NCI-H1417 (cell line): ENCODE measurements at regions not wholly inside any gene's neighbourhood (a gene's known extent, or its start where the extent isn't known, plus 50 kb on each side); places are given as distances from the start of the nearest gene placed in this dataset.

Source experiments
- DNase-seq, 3 experiments: peaks; one replicate each; lab custom pipeline; 2025; lab: John Stamatoyannopoulos, UW

DNA sequence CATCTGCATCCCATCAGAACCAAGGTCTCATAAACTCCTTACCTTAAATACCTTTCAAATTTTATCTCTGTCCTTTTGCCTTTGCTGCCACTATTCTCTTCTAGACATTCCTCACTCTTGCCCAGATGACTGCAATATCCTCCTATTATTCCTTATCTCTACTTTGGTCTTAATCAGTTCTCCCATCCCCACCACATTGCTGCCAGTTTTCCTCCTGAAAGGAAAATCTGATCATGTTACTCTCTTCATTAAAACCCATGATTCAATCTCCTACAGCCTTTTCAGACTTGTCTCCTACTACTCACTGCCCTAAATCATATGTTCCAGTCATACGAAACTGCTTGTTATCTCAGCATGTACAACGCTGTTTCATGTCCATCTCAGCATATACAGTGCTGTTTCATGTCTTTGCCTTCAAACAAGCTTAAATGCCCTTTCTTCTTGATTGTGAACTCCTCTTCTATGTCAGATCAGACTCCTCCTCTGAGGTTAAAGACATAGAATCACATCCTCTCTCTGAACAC lies 152.6 kb upstream of the FST start:
- DNase-seq, result peak in 1 of 3 experiments; percentile 1

DNA sequence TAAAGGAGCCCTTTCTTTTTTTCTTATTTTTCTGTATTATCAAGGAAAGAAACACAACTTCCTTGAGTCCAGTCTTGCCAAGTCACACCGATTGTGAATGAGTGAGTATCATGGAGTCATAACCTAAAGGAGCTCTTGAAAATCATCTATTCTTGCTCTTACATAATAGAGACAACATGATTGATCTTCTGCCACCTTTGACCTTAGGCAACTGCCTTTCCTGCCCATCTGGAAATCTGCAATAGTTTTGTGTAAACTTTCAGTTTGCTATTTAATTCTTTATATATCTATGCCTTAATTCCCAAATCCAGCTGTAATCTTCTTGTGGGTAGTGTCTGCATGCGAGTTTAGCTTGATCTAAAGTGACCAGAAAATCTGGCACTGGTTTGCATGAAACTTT lies 149.9 kb upstream of the FST start:
- DNase-seq, result no peak

DNA sequence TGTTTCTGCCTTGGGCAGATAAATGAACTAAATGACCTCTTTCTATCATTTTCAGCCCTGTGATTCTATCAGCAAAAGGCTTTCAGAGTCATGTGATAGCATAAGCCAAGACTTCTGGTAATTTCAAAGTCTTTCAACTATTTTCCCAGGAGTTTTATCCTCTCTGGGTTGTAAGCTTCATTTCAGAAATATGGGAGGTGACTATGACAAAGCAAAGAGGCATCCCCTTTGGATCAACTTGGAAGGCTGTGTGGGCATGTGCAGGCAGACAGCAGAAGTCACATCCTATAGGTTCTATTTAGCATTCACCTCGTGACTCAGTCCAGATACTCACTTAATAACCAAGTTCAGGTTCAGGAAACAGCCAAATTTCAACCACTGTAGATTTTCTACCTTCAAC lies 149.0 kb upstream of the FST start:
- no peak for DNase-seq

DNA sequence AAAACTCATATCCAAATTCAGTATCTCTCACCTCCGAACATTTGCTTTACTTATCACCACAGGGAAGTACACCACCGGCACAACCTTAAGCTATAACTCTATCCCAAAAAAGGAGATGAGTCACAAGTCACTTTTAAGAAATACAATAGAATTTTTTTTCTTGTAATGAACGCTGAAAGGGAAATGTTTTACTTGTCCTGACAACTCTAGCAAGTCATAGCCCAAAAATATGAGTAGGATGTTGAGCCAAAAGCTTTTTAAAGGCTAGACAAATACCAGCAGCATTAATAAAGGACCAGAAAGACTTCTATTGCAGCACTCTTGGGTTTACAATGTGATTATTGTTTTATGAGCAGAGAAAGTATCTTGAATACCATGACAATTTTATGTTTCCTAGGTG lies 147.3 kb upstream of the FST start:
- DNase-seq, result no peak

DNA sequence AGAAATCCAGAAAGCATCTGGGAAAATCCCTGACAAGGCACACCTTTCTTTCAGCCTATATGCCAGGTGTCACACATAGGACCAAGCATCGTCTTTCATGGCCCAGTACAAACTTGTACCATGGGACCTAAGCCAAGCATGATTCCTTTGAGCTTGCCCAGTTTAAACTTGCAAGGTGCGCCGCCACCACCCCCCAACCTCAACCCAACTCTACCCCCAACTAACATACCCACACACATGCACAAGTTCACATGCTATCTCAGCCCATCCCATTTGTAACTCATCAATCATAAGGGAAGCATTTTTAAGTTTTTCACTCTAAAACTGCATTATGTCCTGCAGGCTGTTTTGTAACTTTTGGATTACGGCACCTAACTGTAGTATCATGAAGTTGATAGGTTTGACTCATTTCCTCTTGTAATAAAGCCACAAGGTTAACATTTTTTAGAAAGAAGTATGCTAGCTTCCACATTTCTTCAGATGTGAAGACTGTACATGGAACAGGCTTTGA lies 145.9 kb upstream of the FST start:
- DNase-seq, result no peak

DNA sequence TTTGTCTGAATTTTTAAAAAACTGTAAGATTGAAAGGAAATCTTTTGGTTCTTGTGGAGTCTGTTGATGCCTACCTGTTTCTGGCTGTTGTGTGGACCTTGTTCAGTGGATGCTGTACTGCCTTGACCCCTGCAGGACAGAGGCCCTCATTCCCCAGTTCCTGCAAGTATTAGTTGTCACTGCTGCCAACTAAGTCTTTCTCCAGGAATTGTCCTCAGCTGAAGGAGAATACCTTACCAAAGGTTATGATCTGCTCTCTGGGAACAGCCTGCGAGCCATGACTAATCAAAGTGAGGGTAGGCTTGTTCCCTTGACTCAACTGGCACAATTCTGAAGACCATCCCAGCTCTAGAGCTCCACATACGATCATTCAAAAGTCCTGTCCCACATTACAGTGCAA lies 145.3 kb upstream of the FST start:
- DNase-seq, result no peak

DNA sequence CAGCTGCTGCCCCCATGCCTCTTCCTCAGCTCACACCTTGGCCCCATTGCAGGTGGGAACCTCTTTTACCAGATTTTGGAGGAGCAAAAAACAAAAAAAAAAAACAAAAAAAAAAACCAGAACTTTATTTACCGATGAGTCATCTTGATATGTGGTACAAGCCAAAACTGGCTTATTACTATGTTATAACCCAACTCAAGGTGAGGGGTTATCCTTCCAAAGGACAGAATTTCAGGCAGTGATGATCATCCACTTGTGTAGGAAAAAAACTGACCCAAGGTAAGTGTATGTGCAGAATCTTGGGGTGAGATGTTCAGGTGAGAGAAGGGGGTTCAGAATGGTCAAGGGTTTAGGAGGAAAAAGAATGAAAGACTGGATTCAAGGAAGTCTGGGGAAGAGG lies 142.6 kb upstream of the FST start:
- no peak for DNase-seq

DNA sequence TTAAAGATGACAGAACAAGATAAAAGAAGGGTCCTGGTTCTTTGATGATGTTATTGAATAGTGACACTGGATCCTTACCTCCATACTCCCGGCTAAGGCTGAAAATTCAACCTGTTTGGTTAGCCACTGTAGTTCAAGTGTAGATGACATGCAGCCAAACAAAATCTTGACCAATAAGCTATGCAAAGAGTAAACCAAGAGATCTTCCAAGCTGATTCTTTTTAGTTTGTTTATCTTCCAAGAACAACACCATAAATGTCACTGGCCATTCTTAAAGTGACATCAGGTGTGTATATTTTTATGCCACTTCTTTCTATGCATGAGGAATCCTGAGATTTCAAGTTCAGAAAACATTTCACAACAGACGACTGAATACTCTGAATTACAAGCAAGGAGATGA lies 141.5 kb upstream of the FST start:
- DNase-seq, result no peak

DNA sequence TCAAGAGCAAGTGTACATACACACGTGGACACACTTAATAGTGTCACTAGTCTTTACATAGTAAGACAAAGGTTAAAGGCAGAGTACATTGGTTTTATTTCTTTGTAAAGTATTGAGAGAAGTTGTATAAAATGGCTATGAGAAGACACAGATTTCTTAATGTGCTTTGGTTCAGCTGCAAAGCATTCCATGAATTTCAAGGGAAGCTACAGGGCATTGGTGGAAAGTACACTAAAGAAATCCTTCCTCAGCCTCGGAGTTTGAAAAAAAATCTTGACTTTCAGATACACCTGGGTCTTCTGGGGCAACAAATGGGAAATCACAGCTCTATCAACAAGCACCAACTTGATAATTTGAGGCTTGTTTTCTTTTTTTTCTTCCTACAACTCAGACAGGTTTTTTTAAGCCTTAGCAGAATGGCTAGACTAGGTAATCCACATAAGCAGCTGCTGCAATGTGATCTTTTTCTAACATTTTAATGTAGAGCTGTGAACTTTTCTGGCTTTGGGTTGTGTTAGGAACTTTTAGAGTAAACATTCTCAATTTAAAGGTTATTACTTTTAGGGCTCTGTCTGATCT lies 140.4 kb upstream of the FST start:
- DNase-seq, result no peak

DNA sequence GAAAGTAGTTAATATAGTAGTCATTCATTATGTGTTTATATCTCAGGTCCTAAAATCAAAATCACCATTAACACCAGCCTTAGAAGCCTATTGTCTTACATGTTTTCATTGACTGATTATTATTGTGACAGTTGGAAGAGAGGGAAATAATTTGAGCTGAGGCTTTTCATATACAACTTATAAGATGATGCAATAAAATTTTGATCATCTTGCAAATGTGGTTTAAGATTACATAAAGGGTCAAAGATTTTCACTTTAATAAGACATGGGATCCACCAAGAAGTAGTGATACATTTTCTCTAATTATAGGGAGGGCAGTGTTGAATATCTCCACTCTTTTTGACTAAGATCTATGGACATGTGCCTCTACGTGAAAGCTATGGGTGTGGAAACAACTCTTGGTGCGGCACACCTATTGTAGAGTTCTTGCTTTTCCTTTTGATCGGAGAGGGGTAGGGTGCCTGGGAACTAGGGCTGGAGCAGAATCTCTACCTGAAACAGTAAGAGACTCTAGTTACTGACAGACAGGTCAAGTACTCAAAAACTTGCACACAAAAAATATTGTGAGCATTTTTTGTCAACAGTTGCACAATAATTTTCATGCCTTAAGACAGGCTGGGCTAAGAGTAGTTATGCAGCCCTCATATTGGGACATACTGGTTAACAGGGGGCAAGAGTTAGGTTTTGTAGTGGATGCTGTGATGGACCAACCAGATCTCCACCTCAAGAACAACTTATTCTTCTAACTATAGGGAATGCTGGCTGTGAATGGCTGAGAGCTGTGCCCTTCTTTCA lies 139.3 kb upstream of the FST start:
- DNase-seq, result no peak

DNA sequence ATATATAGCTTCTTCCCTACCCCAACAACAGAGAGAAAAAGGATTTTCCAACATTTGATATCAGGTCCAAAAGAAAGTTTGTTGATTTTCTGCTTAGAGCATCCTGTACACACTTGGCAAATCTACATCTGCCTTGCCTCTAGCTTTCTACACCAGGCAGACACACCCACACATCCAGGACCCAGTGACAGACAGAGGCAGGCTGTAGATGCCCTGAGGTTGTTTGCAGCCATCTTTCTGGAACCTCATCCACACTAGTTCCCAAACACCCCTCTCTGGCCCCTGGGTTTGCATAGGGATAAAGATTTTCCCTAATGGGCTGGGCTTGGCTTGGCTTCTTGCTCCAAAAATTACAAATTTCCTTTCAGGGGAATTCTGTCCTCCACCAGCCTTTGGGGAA lies 138.2 kb upstream of the FST start:
- no peak for DNase-seq

DNA sequence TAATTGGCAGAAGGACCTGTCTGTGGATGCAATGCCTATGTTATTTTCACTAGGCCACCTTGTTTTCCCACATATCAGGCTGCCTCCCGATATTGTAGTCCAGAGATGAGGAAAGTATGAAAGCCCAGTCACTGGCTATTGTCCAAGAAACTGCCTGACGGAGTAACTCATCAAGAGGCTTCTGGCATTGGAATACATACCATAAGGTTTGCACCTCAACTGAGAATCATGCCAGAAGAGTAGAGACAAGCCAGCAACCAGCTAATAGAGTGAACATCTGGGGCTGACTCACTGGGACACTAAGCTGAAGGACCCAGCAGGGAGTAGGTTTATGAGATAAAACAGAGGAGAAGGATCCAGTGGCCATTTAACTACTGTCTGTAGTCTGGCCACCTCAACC lies 137.2 kb upstream of the FST start:
- DNase-seq, result no peak

DNA sequence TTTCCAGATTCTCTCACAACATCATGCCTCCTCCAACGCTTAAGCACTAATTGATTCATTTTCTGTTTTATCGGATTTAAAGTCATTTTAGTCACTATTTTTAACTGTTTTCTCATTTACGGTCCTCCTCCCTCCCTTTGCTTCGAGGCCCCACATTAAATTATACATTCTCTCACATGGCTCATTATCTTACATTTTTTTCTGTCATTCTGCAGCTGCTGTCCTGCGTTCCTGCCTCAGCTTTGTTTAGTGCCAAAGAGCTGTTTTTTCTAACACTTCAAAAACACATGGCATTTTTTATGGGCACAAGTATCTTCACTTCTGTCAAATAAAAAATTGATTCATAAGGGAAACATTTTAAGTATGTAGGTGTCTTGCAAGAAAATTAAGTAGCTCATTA lies 130.1 kb upstream of the FST start:
- DNase-seq, result no peak

DNA sequence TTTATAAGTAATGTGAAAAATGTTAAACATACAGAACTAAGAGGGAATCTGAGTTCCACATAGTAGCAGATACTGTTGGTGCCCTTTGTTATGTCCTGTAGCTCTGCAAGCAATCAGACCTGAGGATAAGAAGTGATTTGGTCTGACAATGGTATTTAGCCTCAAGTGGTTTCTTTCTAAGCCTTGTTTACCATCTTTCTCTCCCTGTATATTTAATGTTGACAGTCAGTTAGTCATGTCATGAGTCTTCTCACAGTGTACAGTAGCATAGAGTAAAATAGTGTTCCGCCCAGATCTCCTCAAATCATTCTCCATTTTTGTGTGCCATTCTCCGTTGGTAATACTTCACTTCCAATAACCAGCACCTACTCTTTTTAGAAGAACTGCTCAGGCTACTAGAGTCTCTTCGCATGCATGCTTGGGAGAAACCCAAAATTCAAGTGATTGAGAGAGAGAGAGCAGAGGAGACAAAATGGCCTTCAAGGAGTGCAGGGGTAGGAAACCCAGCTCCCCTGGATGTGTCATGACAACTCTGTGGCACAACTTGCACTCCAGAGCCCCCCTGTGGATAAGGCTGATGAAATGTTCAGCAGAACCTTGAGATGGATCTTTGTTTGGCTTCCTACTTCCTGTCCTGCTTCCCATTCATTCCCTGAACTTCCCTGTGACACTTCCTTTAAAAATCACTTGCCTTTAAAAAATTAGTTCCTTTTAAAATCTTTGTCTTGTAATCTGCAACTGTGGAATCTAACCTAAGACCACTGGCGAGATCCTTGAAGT lies 129.2 kb upstream of the FST start:
- peak in 1 of 3 experiments; percentile 12 for DNase-seq

DNA sequence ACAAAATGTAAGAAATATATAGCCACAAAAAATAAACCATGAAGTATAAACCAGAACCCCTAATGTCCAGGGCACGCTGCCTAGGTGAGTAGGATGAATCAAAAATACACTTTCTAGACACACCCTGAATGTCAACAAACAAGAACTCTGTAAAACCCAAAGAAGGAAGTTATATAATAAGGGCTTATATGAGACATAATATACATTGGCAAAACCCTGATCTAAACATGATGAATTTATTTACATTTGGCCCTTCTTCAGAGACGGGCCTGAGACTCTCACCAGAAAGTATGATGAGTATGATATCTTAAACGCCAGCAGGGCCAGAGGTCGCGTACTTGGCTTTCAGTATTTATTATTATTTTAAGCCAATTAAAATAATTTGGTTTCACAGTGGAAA lies 125.1 kb upstream of the FST start:
- DNase-seq, result no peak

DNA sequence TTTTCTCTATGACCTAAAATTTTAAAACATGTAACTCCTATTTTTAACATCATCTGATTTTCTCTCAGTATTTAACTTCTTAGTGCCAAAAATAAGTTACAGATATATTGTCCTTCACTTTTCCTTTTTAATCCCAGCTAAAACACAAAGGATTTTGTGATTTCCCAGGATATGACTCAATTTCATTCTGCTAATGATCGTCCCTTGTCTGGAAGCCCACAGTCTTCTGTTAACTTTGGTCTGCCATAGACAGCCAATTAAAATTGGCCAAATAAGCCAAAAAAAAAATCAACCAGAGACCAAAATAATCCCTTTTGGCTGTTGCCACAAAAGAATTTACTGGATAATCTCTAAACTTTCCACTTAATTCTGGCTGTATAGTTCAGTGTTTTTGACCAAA lies 124.5 kb upstream of the FST start:
- DNase-seq, result no peak

DNA sequence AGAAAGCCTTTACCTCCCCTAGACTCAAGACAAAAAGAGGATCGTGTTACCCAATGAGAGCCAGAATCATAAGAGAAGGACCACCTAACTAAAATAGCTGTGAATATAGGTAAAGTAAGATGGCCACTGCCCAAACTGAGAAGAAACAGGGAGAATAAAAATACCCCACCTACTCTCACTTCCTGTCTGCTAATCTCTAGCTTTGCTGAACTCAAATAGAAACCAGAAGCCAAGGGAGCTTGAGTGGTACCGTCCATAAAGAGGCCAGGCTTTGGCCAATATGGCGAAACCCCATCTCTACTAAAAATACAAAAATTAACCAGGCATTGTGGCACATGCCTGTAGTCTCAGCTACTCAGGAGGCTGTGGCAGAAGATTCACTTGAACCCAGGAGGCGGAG lies 123.0 kb upstream of the FST start:
- DNase-seq, result no peak

DNA sequence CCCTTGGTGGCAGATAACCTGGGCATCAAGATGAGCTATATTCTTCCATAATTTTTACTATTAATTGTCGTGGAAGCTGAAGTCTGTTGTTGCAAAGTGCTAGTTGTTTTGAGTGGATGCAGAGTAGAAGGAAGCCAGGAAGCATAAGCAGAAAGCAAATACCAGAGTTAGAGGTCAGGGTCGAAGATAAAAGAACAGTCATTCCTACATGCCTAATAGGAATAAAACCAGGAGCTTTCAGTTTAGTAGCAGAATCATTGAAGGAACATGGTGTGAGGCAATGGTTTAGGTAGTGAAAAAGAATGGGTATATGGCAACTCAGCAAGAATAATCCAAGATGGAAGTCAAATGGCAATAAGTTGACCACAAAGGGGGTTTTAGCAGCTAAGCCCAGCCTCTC lies 121.6 kb upstream of the FST start:
- no peak for DNase-seq

DNA sequence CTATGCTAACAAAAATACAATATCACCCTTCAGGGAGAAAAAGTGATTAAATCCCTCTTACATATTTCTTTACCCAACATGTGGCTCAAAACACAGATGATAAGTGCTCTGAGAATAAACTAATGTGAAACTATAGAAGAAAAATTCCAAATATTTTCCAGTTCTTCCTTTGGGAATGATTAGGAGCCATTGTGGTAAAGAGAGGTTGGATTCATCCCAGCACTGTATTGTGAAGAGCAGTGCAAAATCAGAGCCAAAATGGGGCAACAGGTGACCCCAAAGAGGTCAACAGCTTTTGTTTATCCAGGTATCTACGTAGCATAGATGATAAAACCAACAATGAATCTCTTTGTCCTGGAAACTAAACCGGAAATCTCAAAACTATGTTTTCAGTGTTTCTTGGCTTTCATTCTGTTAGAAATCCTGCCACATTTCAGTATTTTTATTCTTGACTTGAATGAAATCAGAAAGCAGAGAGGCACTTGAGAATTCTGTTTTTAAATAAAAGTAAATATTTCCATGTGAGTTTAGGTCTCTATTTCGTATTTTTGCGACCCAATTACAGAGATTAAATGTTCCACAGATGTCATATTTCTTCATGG lies 120.4 kb upstream of the FST start:
- no peak for DNase-seq

DNA sequence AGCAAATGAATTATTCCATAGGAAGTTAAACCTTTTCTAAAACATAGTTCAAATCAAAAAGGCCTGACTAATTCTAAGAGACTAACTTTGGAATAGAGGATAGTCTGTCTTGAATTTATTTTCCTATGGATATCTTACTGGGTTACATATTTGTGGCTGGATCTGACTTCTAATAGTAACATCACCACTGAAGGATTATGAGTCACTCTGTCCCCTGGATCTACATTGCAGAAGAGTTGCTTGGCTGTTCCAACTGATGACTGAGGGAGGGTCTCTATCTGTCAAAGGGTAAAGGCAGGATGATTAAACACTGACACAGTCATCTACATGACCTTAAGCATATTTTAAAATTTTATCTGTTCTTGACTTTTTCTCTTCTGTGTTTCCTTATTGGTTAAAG lies 119.6 kb upstream of the FST start:
- no peak for DNase-seq

DNA sequence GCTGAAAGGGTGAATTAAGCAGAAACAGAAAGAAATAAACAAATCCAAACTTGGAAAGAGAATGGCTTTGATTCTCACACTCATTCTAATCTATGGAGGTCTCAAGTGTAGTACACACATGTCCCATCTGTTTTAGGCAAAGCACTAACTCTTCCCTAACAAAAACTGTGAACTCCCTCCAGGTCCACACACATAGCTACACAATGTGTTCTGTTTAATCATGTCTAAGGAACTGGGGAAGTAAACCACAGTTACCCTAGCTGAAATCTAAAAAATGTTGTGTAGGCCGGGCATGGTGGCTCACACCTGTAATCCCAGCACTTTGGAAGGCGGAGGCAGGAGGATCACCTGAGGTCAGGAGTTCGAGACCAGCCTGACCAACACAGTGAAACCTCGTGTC lies 118.7 kb upstream of the FST start:
- DNase-seq, result no peak

DNA sequence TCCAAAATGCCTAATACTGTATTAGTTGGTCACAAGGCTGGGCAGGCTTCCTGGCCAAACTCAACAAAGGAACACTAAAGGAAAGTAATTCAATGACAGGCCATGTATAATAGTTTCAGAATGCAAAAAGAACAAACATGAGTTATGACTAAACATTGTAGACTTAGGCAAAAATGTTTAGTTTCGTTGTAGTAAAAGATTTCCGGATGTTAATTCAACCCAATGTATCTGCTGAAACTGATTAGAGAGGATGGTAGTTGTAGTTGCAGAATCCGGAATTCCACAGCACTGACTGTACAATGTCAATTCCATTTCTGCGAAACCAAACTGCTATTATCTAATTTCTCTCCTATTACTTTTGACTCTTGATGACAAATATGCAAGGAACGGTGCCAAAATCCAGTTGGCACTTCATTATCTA lies 117.9 kb upstream of the FST start:
- no peak for DNase-seq
